ENCODE measurements at regions not wholly inside any gene's neighbourhood (a gene's known extent, or its start where the extent isn't known, plus 50 kb on each side); places are given as distances from the start of the nearest gene placed in this dataset.

DNA sequence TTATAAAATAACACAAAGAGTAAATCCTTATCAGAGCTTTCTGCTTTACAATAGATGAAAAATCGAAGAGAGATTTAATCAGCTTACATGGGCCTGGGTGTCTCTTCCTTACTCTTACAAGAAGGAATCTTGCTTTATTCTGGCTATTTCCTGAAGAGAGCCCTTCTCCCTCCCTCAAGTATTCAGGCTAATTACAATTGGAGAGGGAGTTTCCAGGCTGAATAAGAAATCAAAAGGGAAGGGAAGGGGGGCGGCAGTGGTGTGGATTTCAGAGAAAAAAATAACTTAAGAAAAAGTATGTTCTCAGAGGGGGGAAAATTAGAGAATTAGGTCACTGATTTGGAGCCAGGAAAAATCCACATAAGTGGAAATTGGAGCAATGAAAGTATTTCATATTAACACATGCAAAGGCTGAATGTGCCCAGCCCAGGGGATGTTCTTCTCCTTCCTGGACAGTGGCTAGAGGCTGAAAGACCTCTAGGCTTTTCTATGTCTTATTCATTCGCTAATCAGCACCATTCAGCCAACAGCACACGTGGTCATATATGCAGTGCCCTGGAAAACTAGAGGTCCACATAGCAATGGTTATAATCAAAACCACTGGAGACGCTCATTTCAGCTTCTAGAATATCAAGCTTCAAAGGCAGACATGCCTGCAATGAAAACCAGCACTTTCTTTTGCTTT, 158.9 kb upstream of the BTG1 start:
- Histone ChIP-seq H4K8ac (ENCODE audit: low read depth, low read length) (no peak overlapping the region), H3K4me3 (ENCODE audit: low read length) (no peak overlapping the region), H3K27me3 (ENCODE audit: insufficient read depth, low read length, poor library complexity) (no peaks in the 10 kb centered on the region), H3K36me3 (ENCODE audit: control insufficient read depth, insufficient read depth, low read length) (no peaks in the 10 kb centered on the region), H2AK5ac (ENCODE audit: low read length) (no peak overlapping the region), H3K27ac (ENCODE audit: low read depth, low read length) (no peak overlapping the region), H2BK120ac (ENCODE audit: low read depth, low read length) (no peak overlapping the region), H2BK15ac (replicated peaks; ENCODE audit: low read depth) (no peak overlapping the region), H3K18ac (ENCODE audit: low read length) (peak overlapping the region; percentile 34), H3K79me1 (ENCODE audit: low read length) (no peaks in the 10 kb centered on the region), H4K5ac (ENCODE audit: low read length) (no peak overlapping the region), H3K4ac (ENCODE audit: low read depth, low read length) (no peak overlapping the region), H3K4me1 (ENCODE audit: control insufficient read depth, low read depth, low read length) (no peaks in the 10 kb centered on the region), H3K23ac (ENCODE audit: low read length) (no peak overlapping the region), H3K4me2 (ENCODE audit: low read length) (no peak overlapping the region), H3K56ac (ENCODE audit: low read length) (no peak overlapping the region), H3K9ac (ENCODE audit: low read length) (no peak overlapping the region), H2BK5ac (ENCODE audit: low read length) (no peak overlapping the region), H3K79me2 (ENCODE audit: control insufficient read depth, insufficient read depth, low read length) (no peaks in the 10 kb centered on the region)
- DNase-seq: peak; percentile 67
- no CpG with 5 or more reads among the region's 5 CpGs for WGBS (ENCODE audit: extremely low coverage, insufficient coverage, low lambda C conversion rate)

DNA sequence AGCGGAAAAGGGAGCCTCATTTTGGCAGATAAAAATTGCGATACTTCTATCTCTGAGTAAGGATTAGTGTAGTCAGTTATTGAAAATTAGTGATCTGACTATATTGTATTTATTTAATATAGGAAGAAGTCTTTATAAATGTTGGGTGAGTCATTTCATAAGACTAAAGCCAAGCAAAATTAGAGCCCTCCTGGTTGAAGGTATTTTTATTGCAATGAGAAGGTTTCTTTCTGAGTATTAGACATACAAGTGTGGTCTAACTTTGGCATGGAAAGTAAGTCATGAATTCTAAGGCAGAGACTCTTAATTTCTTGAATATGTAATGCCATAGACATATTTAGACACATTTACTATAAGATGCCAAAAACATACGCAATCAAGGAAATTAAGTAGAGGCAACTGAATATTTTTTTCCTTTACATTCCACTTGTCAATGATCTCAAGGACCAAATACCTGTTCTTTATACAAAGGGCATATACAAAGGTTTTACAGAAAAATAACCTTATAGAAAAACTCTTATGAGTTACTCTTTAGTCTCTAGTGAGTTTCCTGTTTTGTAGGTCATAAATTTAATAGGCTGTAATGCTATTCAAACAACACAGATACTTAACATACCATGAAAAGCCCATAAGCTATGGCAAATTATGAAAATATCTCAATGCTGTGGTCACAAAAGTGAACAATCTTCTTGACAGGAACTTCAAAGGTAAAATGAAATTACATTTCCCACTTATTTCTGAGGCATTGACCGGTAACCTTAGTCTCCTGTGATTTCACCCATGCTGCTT, 156.6 kb upstream of the BTG1 start:
- H3K27me3 ChIP-seq (ENCODE audit: insufficient read depth, low read length, poor library complexity): no peaks in the 10 kb centered on the region
- H2AK5ac ChIP-seq (ENCODE audit: low read length): no peak overlapping the region
- no peak overlapping the region for H3K4me3 ChIP-seq (ENCODE audit: low read length)
- H3K23ac ChIP-seq (ENCODE audit: low read length): no peak overlapping the region
- no peaks in the 10 kb centered on the region for H3K4me1 ChIP-seq (ENCODE audit: control insufficient read depth, low read depth, low read length)
- no peaks in the 10 kb centered on the region for H3K36me3 ChIP-seq (ENCODE audit: control insufficient read depth, insufficient read depth, low read length)
- H4K5ac ChIP-seq (ENCODE audit: low read length): no peak overlapping the region
- H3K4ac ChIP-seq (ENCODE audit: low read depth, low read length): no peak overlapping the region
- no peak for DNase-seq
- H4K8ac ChIP-seq (ENCODE audit: low read depth, low read length): no peak overlapping the region
- H3K79me2 ChIP-seq (ENCODE audit: control insufficient read depth, insufficient read depth, low read length): no peaks in the 10 kb centered on the region
- no peak overlapping the region for H3K27ac ChIP-seq (ENCODE audit: low read depth, low read length)
- no peak overlapping the region for H3K4me2 ChIP-seq (ENCODE audit: low read length)
- no peaks in the 10 kb centered on the region for H3K79me1 ChIP-seq (ENCODE audit: low read length)
- H3K56ac ChIP-seq (ENCODE audit: low read length): no peak overlapping the region
- no peak overlapping the region for H3K9ac ChIP-seq (ENCODE audit: low read length)
- no peak overlapping the region for H2BK5ac ChIP-seq (ENCODE audit: low read length)
- no peak overlapping the region for H2BK15ac ChIP-seq (replicated peaks; ENCODE audit: low read depth)
- H2BK120ac ChIP-seq (ENCODE audit: low read depth, low read length): no peak overlapping the region
- no peak overlapping the region for H3K18ac ChIP-seq (ENCODE audit: low read length)
- no CpG with 5 or more reads among the region's 4 CpGs for whole genome bisulfite sequencing (ENCODE audit: extremely low coverage, insufficient coverage, low lambda C conversion rate)

DNA sequence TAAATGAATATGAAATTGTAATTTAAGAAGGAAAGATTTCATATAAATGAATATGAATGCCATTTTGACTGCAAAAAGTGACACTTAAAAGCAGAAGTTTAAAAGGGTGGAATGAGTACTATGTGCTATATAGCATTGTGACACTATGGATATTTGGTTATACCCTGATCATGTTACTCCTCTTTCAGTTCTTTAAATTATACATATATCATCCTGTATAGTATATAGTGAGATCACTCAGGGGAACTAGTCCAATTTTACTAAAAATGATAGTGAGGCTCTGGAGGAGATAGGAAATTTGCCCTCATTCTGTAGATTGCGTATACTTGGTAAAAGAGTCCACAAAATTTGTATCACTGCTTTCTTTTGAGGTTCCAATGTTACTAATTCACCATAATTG, 155.7 kb upstream of the BTG1 start:
- Histone ChIP-seq H3K23ac (ENCODE audit: low read length) (no peak overlapping the region), H4K5ac (ENCODE audit: low read length) (no peak overlapping the region), H3K56ac (ENCODE audit: low read length) (no peak overlapping the region), H3K79me2 (ENCODE audit: control insufficient read depth, insufficient read depth, low read length) (no peaks in the 10 kb centered on the region), H3K27me3 (ENCODE audit: insufficient read depth, low read length, poor library complexity) (no peaks in the 10 kb centered on the region), H3K4me3 (ENCODE audit: low read length) (no peak overlapping the region), H3K36me3 (ENCODE audit: control insufficient read depth, insufficient read depth, low read length) (no peaks in the 10 kb centered on the region), H4K8ac (ENCODE audit: low read depth, low read length) (no peak overlapping the region), H2AK5ac (ENCODE audit: low read length) (no peak overlapping the region), H3K18ac (ENCODE audit: low read length) (no peak overlapping the region), H3K79me1 (ENCODE audit: low read length) (no peaks in the 10 kb centered on the region), H3K4me2 (ENCODE audit: low read length) (no peak overlapping the region), H3K9ac (ENCODE audit: low read length) (no peak overlapping the region), H3K4ac (ENCODE audit: low read depth, low read length) (no peak overlapping the region), H2BK5ac (ENCODE audit: low read length) (no peak overlapping the region), H3K27ac (ENCODE audit: low read depth, low read length) (no peak overlapping the region), H3K4me1 (ENCODE audit: control insufficient read depth, low read depth, low read length) (no peaks in the 10 kb centered on the region), H2BK120ac (ENCODE audit: low read depth, low read length) (no peak overlapping the region), H2BK15ac (replicated peaks; ENCODE audit: low read depth) (no peak overlapping the region)
- DNase-seq: no peak
- WGBS (ENCODE audit: extremely low coverage, insufficient coverage, low lambda C conversion rate): no CpG with 5 or more reads among the region's 1 CpG

DNA sequence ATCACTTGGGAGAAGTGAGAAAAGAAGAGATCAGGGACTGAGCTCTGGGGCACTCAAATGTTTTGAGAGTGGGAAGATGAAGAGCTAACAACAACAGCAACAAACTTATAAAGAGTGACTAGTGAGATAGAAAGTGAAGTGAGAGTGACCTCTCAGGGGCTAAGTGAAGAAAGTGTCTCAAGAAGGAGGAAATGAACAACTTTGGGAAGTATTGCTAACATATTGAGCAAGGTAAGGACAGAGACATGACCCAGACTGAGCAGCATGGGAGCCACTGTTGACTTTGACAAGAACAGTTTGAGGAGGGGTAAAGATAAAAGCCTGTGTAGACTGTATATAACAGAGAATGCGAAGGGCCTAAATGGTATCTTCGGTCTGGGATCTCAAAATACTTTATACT, 155.1 kb upstream of the BTG1 start:
- H3K4me1 ChIP-seq (ENCODE audit: control insufficient read depth, low read depth, low read length): no peaks in the 10 kb centered on the region

DNA sequence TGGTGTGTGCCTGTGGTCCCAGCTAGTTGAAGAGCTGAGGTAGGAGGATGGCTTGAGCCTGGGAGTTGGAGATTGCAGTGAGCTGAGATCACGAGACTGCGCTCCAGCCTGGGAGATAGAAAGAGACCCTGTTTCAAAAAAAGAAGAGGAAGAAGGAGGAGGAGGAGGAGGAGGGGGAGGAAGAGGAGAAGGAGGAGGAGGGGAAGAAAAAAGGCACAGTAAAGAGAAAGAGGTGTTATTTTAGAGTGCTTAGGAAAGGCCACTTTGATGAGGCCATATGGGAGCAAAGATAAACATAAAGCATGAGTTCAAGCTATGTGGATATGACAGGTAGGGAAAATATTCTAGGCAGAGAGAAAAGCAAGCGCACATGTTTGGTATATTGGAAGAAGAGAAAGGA, 154.1 kb upstream of the BTG1 start:
- Histone ChIP-seq H3K56ac (ENCODE audit: low read length) (no peak overlapping the region), H2AK5ac (ENCODE audit: low read length) (no peak overlapping the region), H3K79me2 (ENCODE audit: control insufficient read depth, insufficient read depth, low read length) (no peaks in the 10 kb centered on the region), H3K23ac (ENCODE audit: low read length) (no peak overlapping the region), H3K27ac (ENCODE audit: low read depth, low read length) (no peak overlapping the region), H2BK15ac (replicated peaks; ENCODE audit: low read depth) (no peak overlapping the region), H3K4me1 (ENCODE audit: control insufficient read depth, low read depth, low read length) (no peaks in the 10 kb centered on the region), H4K5ac (ENCODE audit: low read length) (no peak overlapping the region), H2BK120ac (ENCODE audit: low read depth, low read length) (no peak overlapping the region), H3K36me3 (ENCODE audit: control insufficient read depth, insufficient read depth, low read length) (no peaks in the 10 kb centered on the region), H4K8ac (ENCODE audit: low read depth, low read length) (no peak overlapping the region), H3K18ac (ENCODE audit: low read length) (no peak overlapping the region), H2BK5ac (ENCODE audit: low read length) (no peak overlapping the region), H3K4ac (ENCODE audit: low read depth, low read length) (no peak overlapping the region), H3K27me3 (ENCODE audit: insufficient read depth, low read length, poor library complexity) (no peaks in the 10 kb centered on the region), H3K4me3 (ENCODE audit: low read length) (no peak overlapping the region), H3K79me1 (ENCODE audit: low read length) (no peaks in the 10 kb centered on the region), H3K4me2 (ENCODE audit: low read length) (no peak overlapping the region), H3K9ac (ENCODE audit: low read length) (no peak overlapping the region)
- no CpG with 5 or more reads among the region's 3 CpGs for WGBS (ENCODE audit: extremely low coverage, insufficient coverage, low lambda C conversion rate)
- DNase-seq: no peak

More for the DNA sequence above, 155.1 kb upstream of the BTG1 start:
- Histone ChIP-seq H3K79me2 (ENCODE audit: control insufficient read depth, insufficient read depth, low read length) (no peaks in the 10 kb centered on the region), H3K4me2 (ENCODE audit: low read length) (no peak overlapping the region), H2BK5ac (ENCODE audit: low read length) (no peak overlapping the region), H2BK15ac (replicated peaks; ENCODE audit: low read depth) (no peak overlapping the region), H2BK120ac (ENCODE audit: low read depth, low read length) (no peak overlapping the region), H3K9ac (ENCODE audit: low read length) (no peak overlapping the region), H3K79me1 (ENCODE audit: low read length) (no peaks in the 10 kb centered on the region), H3K4ac (ENCODE audit: low read depth, low read length) (no peak overlapping the region), H3K27me3 (ENCODE audit: insufficient read depth, low read length, poor library complexity) (no peaks in the 10 kb centered on the region), H2AK5ac (ENCODE audit: low read length) (no peak overlapping the region), H3K18ac (ENCODE audit: low read length) (no peak overlapping the region), H3K27ac (ENCODE audit: low read depth, low read length) (no peak overlapping the region), H3K36me3 (ENCODE audit: control insufficient read depth, insufficient read depth, low read length) (no peaks in the 10 kb centered on the region), H4K5ac (ENCODE audit: low read length) (no peak overlapping the region), H3K56ac (ENCODE audit: low read length) (no peak overlapping the region), H3K23ac (ENCODE audit: low read length) (no peak overlapping the region), H4K8ac (ENCODE audit: low read depth, low read length) (no peak overlapping the region), H3K4me3 (ENCODE audit: low read length) (no peak overlapping the region)
- no peak for DNase-seq
- WGBS (ENCODE audit: extremely low coverage, insufficient coverage, low lambda C conversion rate): no CpG with 5 or more reads among the region's 2 CpGs
